ENCODE measurements at regions not wholly inside any gene's neighbourhood (a gene's known extent, or its start where the extent isn't known, plus 50 kb on each side); places are given as distances from the start of the nearest gene placed in this dataset.

GRCh38 chr15:87268675-87269074 is 987.9 kb downstream of the NTRK3 start:
- TF ChIP-seq CTCF (conservative IDR thresholded peaks at IDR 0.05 in 1 of 2, IDR thresholded peaks at IDR 0.05 in 1 of 2; ENCODE audit: extremely low read depth in 1 of 2, insufficient read depth in 1 of 2, low read depth in 1 of 2, low read length in 2 of 2) (no peak), EZH2 (IDR thresholded peaks at IDR 0.05; ENCODE audit: borderline replicate concordance, low read length) (no peak)

Measured in mammary epithelial cell (primary cell).